GM21381 (cell line): ENCODE measurements at regions not wholly inside any gene's neighbourhood (a gene's known extent, or its start where the extent isn't known, plus 50 kb on each side); places are given as distances from the start of the nearest gene placed in this dataset.
"Not testable (repeated sequence)": the region's sequence is repeated elsewhere in the genome, so short reads cannot be mapped to it uniquely, and the experiment has no call there.

Experiments used
- ATAC-seq: cut with Tn5 transposase; IDR thresholded peaks from one replicate; pipeline ENCODE4 v1.9.1; 2021; ENCODE audit warnings: mild to moderate bottlenecking, moderate library complexity; ENCODE audit not compliant: unreplicated experiment

GRCh38 chr3:139113231-139113992 lies 68.7 kb upstream of the PRR23C start:
- no peak for ATAC-seq

GRCh38 chr3:139113993-139114375 lies 69.3 kb upstream of the PRR23C start:
- no peak for ATAC-seq

- ATAC-seq: not testable (repeated sequence)
Measured at GRCh38 chr3:139116631-139117030, 71.9 kb upstream of the PRR23C start.

GRCh38 chr3:139117136-139117675 lies 72.5 kb upstream of the PRR23C start:
- no peak for ATAC-seq

GRCh38 chr3:139117883-139118760 lies 73.4 kb upstream of the PRR23C start:
- no peak for ATAC-seq

- no peak for ATAC-seq
Measured at GRCh38 chr3:139118835-139119234, 74.1 kb upstream of the PRR23C start.

- ATAC-seq: no peak
Measured at GRCh38 chr3:139119331-139120025, 74.8 kb upstream of the PRR23C start.

GRCh38 chr3:139120086-139121056 lies 75.7 kb upstream of the PRR23C start:
- ATAC-seq: no peak

- no peak for ATAC-seq
Measured at GRCh38 chr3:139121513-139122220, 77.0 kb upstream of the PRR23C start.

- ATAC-seq: no peak
Measured at GRCh38 chr3:139122221-139122581, 77.5 kb upstream of the PRR23C start.

- ATAC-seq: no peak
Measured at GRCh38 chr3:139122612-139123011, 77.9 kb upstream of the PRR23C start.

- ATAC-seq: no peak
Measured at GRCh38 chr3:139123377-139124095, 78.8 kb upstream of the PRR23C start.

- no peak for ATAC-seq
Measured at GRCh38 chr3:139124197-139124596, 79.5 kb upstream of the PRR23C start.

GRCh38 chr3:139127101-139127500 lies 82.4 kb upstream of the PRR23C start:
- no peak for ATAC-seq

- not testable (repeated sequence) for ATAC-seq
Measured at GRCh38 chr3:139127629-139128028, 82.9 kb upstream of the PRR23C start.

- ATAC-seq: no peak
Measured at GRCh38 chr3:139128803-139129202, 84.1 kb upstream of the PRR23C start.

GRCh38 chr3:139129892-139130291 lies 85.2 kb upstream of the PRR23C start:
- ATAC-seq: no peak

- ATAC-seq: no peak
Measured at GRCh38 chr3:139130390-139131140, 85.9 kb upstream of the PRR23C start.
